ENCODE measurements at regions not wholly inside any gene's neighbourhood (a gene's known extent, or its start where the extent isn't known, plus 50 kb on each side); places are given as distances from the start of the nearest gene placed in this dataset.

DNA sequence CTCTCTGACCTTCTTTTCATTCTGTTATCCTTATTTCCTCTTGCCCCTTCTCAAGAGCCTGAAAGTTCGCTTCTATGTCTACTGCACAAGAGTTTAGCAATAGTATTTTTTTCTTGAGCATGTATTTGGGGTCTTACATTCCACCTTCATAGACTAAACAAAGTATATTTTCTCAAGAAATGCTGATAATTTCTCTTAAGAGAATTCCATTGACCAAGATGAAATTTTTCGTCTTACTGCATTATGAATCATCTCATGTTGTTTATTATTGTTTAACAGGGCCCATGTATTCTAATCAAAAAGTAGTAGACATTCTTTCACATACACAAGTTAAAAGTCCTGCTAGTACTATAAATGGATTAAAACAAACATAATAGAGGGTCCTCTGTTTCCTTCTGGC lies 219.3 kb downstream of the C12orf50 start:
- Histone ChIP-seq H3K4me2 (replicated peaks; ENCODE audit: extremely low read depth, low read length, poor library complexity, severe bottlenecking) (no peak overlapping the region), H4K20me1 (ENCODE audit: insufficient read depth, low read length) (no peaks in the 10 kb centered on the region), H2AFZ (ENCODE audit: insufficient read depth, low read depth, low read length, poor library complexity, severe bottlenecking) (no peak overlapping the region)

DNA sequence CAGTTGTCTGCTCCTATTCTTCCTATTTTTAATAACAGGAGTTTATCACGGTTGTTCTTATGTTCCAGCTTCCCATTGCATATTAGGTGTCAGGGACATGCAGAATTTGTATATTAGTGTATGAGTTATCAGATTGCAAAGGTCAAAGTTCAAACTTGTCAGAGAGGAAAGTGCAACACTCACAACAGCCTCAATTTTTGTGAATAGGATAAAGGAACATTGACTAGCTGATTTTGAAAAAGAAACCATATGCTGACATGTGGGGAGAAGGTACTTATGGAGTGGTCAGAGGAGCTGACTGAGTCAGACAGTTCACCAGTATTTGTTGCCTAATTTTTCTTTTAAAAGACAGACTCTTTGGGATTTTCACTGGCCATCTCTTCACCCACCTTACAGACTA lies 222.1 kb downstream of the C12orf50 start:
- Histone ChIP-seq H3K9me3 (replicated peaks in 1 of 2; ENCODE audit: control insufficient read depth in 1 of 2, insufficient read depth in 1 of 2, low read length in 2 of 2) (no peaks in the 10 kb centered on the region), H3K4me2 (replicated peaks; ENCODE audit: extremely low read depth, low read length, poor library complexity, severe bottlenecking) (no peak overlapping the region), H3K4me1 (ENCODE audit: control insufficient read depth in 1 of 2, insufficient read depth in 2 of 2, low read length in 2 of 2) (no peaks in the 10 kb centered on the region), H3K27me3 (ENCODE audit: control insufficient read depth in 2 of 2, insufficient read depth in 2 of 2, low read length in 2 of 2) (no peaks in the 10 kb centered on the region), H3K79me2 (ENCODE audit: insufficient read depth, low read length) (no peaks in the 10 kb centered on the region), H3K9ac (ENCODE audit: insufficient read depth, low read length, poor library complexity, severe bottlenecking) (no peak overlapping the region), H4K20me1 (ENCODE audit: insufficient read depth, low read length) (no peaks in the 10 kb centered on the region), H3K27ac (ENCODE audit: low read depth in 1 of 2, low read length in 2 of 2) (no peak overlapping the region), H2AFZ (ENCODE audit: insufficient read depth, low read depth, low read length, poor library complexity, severe bottlenecking) (no peak overlapping the region), H3K4me3 (replicated peaks in 1 of 3; ENCODE audit: low read depth in 2 of 3, low read length in 3 of 3) (no peak overlapping the region), H3K36me3 (replicated peaks in 1 of 2; ENCODE audit: control insufficient read depth in 1 of 2, insufficient read depth in 2 of 2, low read length in 2 of 2) (no peaks in the 10 kb centered on the region)
- Mint-ChIP-seq H3K4me1 (no peaks in the 10 kb centered on the region), H3K27ac (no peak overlapping the region), H3K36me3 (no peaks in the 10 kb centered on the region), H3K27me3 (ENCODE audit: low read depth in 3 of 3) (peaks cover 0 to 2% (median 0%) of the 10 kb centered on the region in 3 donors), H3K4me3 (no peak overlapping the region), H3K9me3 (peaks cover 0 to 5% (median 0%) of the 10 kb centered on the region in 7 donors)
- WGBS (ENCODE audit: insufficient coverage), result no CpG with 5 or more reads among the region's 1 CpG
- TF ChIP-seq, protein P1, sequence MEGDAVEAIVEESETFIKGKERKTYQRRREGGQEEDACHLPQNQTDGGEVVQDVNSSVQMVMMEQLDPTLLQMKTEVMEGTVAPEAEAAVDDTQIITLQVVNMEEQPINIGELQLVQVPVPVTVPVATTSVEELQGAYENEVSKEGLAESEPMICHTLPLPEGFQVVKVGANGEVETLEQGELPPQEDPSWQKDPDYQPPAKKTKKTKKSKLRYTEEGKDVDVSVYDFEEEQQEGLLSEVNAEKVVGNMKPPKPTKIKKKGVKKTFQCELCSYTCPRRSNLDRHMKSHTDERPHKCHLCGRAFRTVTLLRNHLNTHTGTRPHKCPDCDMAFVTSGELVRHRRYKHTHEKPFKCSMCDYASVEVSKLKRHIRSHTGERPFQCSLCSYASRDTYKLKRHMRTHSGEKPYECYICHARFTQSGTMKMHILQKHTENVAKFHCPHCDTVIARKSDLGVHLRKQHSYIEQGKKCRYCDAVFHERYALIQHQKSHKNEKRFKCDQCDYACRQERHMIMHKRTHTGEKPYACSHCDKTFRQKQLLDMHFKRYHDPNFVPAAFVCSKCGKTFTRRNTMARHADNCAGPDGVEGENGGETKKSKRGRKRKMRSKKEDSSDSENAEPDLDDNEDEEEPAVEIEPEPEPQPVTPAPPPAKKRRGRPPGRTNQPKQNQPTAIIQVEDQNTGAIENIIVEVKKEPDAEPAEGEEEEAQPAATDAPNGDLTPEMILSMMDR (IDR thresholded peaks at IDR 0.05), result no peak
- intact Hi-C loops (cut with micrococcal nuclease), result no loop called here
- DNase-seq, result no peak

More for the DNA sequence above, 219.3 kb downstream of the C12orf50 start:
- H3K27ac ChIP-seq (ENCODE audit: low read depth in 1 of 2, low read length in 2 of 2), result no peak overlapping the region
- Mint-ChIP-seq H3K9me3 (peaks cover 0 to 5% (median 0%) of the 10 kb centered on the region in 7 donors), H3K4me3 (no peak overlapping the region), H3K36me3 (no peaks in the 10 kb centered on the region), H3K27ac (no peak overlapping the region), H3K27me3 (ENCODE audit: low read depth in 3 of 3) (peaks cover 0 to 2% (median 0%) of the 10 kb centered on the region in 3 donors), H3K4me1 (no peaks in the 10 kb centered on the region)
- TF ChIP-seq, protein P1 (IDR thresholded peaks at IDR 0.05), result no peak
- H3K79me2 ChIP-seq (ENCODE audit: insufficient read depth, low read length), result no peaks in the 10 kb centered on the region
- no peaks in the 10 kb centered on the region for H3K27me3 ChIP-seq (ENCODE audit: control insufficient read depth in 2 of 2, insufficient read depth in 2 of 2, low read length in 2 of 2)
- WGBS (ENCODE audit: insufficient coverage), result no CpG with 5 or more reads among the region's 2 CpGs
- H3K4me3 ChIP-seq (replicated peaks in 1 of 3; ENCODE audit: low read depth in 2 of 3, low read length in 3 of 3), result no peak overlapping the region
- DNase-seq, result no peak
- H3K9me3 ChIP-seq (replicated peaks in 1 of 2; ENCODE audit: control insufficient read depth in 1 of 2, insufficient read depth in 1 of 2, low read length in 2 of 2), result no peaks in the 10 kb centered on the region
- no peaks in the 10 kb centered on the region for H3K4me1 ChIP-seq (ENCODE audit: control insufficient read depth in 1 of 2, insufficient read depth in 2 of 2, low read length in 2 of 2)
- intact Hi-C loops (cut with micrococcal nuclease), result no loop called here
- H3K36me3 ChIP-seq (replicated peaks in 1 of 2; ENCODE audit: control insufficient read depth in 1 of 2, insufficient read depth in 2 of 2, low read length in 2 of 2), result no peaks in the 10 kb centered on the region
- H3K9ac ChIP-seq (ENCODE audit: insufficient read depth, low read length, poor library complexity, severe bottlenecking), result no peak overlapping the region

All from CD14-positive monocyte (primary cell).